Glutamatergic neuron (in vitro differentiated cells): ENCODE measurements at regions not wholly inside any gene's neighbourhood (a gene's known extent, or its start where the extent isn't known, plus 50 kb on each side); places are given as distances from the start of the nearest gene placed in this dataset.

ENCODE experiments used
- DNase-seq: peaks from one replicate; pipeline ENCODE4 v3.0.0; 2022
- H3K27ac Mint-ChIP-seq: one replicate; pipeline ENCODE4 v1.8.0; 2020; ENCODE audit warnings: mild to moderate bottlenecking, mixed read lengths, inconsistent platforms; ENCODE audit not compliant: unreplicated experiment
- H3K27me3 Mint-ChIP-seq: one replicate; pipeline ENCODE4 v1.8.0; 2020; ENCODE audit warnings: mild to moderate bottlenecking, moderate library complexity, mixed read lengths, inconsistent platforms; ENCODE audit not compliant: unreplicated experiment
- H3K36me3 Mint-ChIP-seq: one replicate; pipeline ENCODE4 v1.8.0; 2020; ENCODE audit warnings: mild to moderate bottlenecking, mixed read lengths, inconsistent platforms; ENCODE audit not compliant: unreplicated experiment
- H3K4me1 Mint-ChIP-seq: one replicate; pipeline ENCODE4 v1.8.0; 2020; ENCODE audit warnings: mild to moderate bottlenecking, low read depth, mixed read lengths, inconsistent platforms; ENCODE audit not compliant: unreplicated experiment
- H3K4me3 Mint-ChIP-seq: one replicate; pipeline ENCODE4 v1.8.0; 2020; ENCODE audit warnings: mild to moderate bottlenecking, mixed read lengths, inconsistent platforms; ENCODE audit not compliant: unreplicated experiment
- H3K9me3 Mint-ChIP-seq: one replicate; pipeline ENCODE4 v1.8.0; 2020; ENCODE audit warnings: mild to moderate bottlenecking, moderate library complexity, mixed read lengths, inconsistent platforms; ENCODE audit not compliant: unreplicated experiment
- TF ChIP-seq, protein P1 (sequence below): fragments of 200-600 bp; sonication (generic); IDR thresholded peaks from one replicate; pipeline ENCODE4 v1.5.0; 2021; ENCODE audit not compliant: partially characterized antibody, unreplicated experiment

DNA sequence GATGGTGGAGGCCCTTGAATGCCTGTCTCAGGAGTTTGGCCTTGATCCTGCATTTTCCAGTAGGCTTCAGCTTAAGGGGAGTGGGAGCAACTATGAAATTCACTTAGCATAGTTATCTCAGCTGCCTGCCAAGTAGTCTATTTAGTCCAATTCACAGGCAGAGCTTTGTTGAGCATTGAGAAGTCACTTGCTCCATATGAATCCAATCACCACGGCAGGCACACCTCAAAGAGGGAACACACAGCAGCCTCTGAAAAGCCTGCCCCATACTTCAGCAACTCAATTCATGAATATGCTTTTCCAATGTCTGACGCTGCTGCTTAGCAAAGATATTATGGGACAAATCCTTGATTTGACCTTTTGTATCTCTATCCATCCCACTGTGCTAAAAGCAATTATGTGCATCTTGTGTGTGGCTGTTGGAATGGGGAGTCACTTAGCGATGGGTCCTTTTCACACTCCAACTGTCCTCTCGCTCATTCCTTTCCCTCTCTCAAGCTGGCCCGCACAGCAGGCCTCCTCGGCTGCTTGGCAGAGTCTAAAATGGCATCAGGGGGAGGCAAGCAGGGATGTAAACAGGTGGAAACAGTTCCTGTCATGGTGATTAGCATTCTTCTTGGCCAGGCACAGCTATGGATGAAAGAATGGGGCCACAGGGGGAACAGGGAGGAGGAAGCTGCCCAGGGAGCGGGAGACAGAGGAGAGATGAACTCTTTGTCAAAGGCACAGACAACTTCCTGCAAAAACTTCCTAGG is 56.0 kb upstream of the LRPPRC start:
- Mint-ChIP-seq H3K27ac (no peak overlapping the region), H3K9me3 (no peaks in the 10 kb centered on the region), H3K4me3 (no peak overlapping the region), H3K36me3 (peaks cover 5% of the 10 kb centered on the region), H3K4me1 (no peaks in the 10 kb centered on the region), H3K27me3 (peaks cover 1% of the 10 kb centered on the region)
- no peak for DNase-seq
- TF ChIP-seq, protein P1, sequence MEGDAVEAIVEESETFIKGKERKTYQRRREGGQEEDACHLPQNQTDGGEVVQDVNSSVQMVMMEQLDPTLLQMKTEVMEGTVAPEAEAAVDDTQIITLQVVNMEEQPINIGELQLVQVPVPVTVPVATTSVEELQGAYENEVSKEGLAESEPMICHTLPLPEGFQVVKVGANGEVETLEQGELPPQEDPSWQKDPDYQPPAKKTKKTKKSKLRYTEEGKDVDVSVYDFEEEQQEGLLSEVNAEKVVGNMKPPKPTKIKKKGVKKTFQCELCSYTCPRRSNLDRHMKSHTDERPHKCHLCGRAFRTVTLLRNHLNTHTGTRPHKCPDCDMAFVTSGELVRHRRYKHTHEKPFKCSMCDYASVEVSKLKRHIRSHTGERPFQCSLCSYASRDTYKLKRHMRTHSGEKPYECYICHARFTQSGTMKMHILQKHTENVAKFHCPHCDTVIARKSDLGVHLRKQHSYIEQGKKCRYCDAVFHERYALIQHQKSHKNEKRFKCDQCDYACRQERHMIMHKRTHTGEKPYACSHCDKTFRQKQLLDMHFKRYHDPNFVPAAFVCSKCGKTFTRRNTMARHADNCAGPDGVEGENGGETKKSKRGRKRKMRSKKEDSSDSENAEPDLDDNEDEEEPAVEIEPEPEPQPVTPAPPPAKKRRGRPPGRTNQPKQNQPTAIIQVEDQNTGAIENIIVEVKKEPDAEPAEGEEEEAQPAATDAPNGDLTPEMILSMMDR, result no peak

DNA sequence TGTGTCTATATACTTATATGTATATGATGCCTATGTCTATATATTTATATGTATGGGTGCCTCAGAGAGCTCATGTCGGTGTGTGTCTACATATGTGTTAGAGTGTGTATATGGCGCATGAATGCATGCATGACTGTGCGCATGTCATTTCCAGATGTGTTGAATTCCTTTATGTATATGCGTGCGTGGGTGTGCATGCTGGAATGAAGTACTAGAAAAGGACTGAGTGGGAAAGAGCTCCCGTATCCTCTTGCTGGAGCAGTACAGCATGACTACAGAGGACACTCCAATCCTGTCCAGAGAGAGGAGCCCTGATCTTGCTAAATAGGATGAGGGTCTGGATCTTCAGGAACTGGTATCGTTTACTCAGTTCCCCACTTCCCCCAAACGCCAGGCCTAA is 56.8 kb upstream of the LRPPRC start:
- Mint-ChIP-seq H3K36me3 (peaks cover 6% of the 10 kb centered on the region), H3K27ac (no peak overlapping the region), H3K9me3 (no peaks in the 10 kb centered on the region), H3K4me1 (no peaks in the 10 kb centered on the region), H3K4me3 (no peak overlapping the region), H3K27me3 (peaks cover 1% of the 10 kb centered on the region)
- DNase-seq, result no peak
- TF ChIP-seq, protein P1, result no peak

DNA sequence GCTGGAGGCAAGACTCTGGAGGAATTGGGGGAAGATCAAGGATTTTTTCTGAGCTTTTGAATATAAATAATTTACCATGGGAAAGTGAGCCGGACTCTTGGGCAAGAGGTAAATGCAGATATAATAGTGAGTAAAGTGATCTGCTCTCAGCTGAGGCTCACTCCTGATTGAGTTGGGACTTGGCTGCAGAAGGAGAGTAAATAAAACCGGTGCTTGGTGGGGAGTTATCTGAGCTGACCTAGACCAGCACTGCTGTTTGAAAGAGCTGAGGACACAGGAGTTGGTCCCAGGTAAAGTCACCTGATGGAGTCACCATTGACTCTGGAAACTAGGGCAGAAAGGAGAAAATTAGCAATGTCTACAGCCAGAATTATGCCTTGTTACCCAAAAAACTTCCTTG is 57.3 kb upstream of the LRPPRC start:
- peaks cover 11% of the 10 kb centered on the region for H3K36me3 Mint-ChIP-seq
- TF ChIP-seq, protein P1, result no peak
- H3K4me1 Mint-ChIP-seq, result no peaks in the 10 kb centered on the region
- H3K27ac Mint-ChIP-seq, result no peak overlapping the region
- peaks cover 2% of the 10 kb centered on the region for H3K9me3 Mint-ChIP-seq
- H3K4me3 Mint-ChIP-seq, result no peak overlapping the region
- peaks cover 3% of the 10 kb centered on the region for H3K27me3 Mint-ChIP-seq
- DNase-seq, result no peak

DNA sequence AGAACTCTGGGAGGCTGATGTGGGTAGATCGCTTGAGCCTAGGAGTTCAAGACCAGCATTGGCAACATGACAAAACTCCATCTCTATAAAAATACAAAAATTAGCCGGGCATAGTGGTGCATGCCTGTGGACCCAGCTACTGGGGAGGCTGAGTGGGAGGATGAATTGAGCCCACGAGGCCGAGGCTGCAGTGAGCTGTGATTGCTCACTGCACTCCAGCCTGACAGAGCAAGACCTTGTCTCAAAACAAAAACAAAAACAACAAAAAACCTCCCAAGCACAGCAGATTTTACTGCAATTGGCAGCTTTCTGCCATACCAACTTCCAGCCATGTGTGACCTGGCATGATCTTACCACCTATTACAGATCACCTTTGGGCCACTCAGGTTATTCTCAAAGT is 57.7 kb upstream of the LRPPRC start:
- TF ChIP-seq, protein P1, result no peak
- peaks cover 3% of the 10 kb centered on the region for H3K27me3 Mint-ChIP-seq
- DNase-seq, result no peak
- H3K9me3 Mint-ChIP-seq, result peaks cover 2% of the 10 kb centered on the region
- H3K27ac Mint-ChIP-seq, result no peak overlapping the region
- no peaks in the 10 kb centered on the region for H3K4me1 Mint-ChIP-seq
- H3K4me3 Mint-ChIP-seq, result no peak overlapping the region
- H3K36me3 Mint-ChIP-seq, result peaks cover 11% of the 10 kb centered on the region

DNA sequence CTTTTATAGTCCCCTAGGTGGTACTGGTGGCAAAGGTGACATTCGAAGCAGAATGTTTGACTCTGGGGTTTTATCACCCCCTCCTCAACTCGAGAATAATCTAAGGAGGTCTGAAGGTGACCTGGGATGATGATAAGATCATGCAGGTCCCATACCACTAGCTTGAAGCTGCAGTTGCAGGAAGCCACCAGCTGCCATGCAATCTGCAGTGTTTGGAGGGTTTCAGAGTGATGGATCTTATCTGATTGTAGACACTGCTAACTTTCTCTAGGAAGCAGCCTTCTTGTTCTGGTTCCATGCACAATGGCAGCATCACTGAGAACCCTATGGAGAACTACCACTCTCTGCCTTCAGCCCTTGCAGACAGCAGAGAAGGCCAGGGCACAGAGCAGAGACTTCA is 59.4 kb upstream of the LRPPRC start:
- no peak overlapping the region for H3K4me3 Mint-ChIP-seq
- H3K27ac Mint-ChIP-seq, result no peak overlapping the region
- H3K9me3 Mint-ChIP-seq, result peaks cover 2% of the 10 kb centered on the region
- DNase-seq, result no peak
- H3K27me3 Mint-ChIP-seq, result peaks cover 3% of the 10 kb centered on the region
- H3K36me3 Mint-ChIP-seq, result peaks cover 5% of the 10 kb centered on the region
- no peaks in the 10 kb centered on the region for H3K4me1 Mint-ChIP-seq
- TF ChIP-seq, protein P1, result no peak
